H1 (cell line): ENCODE measurements at regions not wholly inside any gene's neighbourhood (a gene's known extent, or its start where the extent isn't known, plus 50 kb on each side); places are given as distances from the start of the nearest gene placed in this dataset.

Source experiments
- CTCF ChIA-PET: fragments of 300-600 bp; sonication (Branson Sonifier 250); formaldehyde crosslinking; loops from one replicate; lab custom pipeline; 2021; ENCODE audit not compliant: partially characterized antibody; lab: Charles Lee
- POLR2A ChIA-PET: fragments of 300-600 bp; sonication (Branson Sonifier 250); formaldehyde crosslinking; loops from one replicate; lab custom pipeline; 2021; ENCODE audit warnings: inconsistent platforms; ENCODE audit not compliant: partially characterized antibody; lab: Charles Lee
- DNase-seq, 2 experiments: peaks; one replicate each; pipeline versions ENCODE4 v3.0.0 to v3.0.0-alpha.2; 2010 to 2022; ENCODE audit warnings: low spot score in 2 of 2, low read depth in 1 of 2, mixed read lengths in 1 of 2
- FAIRE-seq: peaks from 2 replicates; lab custom pipeline; 2011; peaks lifted over from hg19 to GRCh38; lab: Jason Lieb, UNC
- H2AFZ ChIP-seq: 2 replicates; pipeline ENCODE4 v1.8.1; 2012; ENCODE audit warnings: low read length, inconsistent platforms
- H2AK5ac ChIP-seq: 2 replicates; pipeline ENCODE4 v1.6.1; 2013; ENCODE audit warnings: low read depth, low read length
- H2BK120ac ChIP-seq: replicated peaks from 2 replicates; pipeline ENCODE3; 2013; ENCODE audit warnings: low read depth, low read length, inconsistent platforms
- H2BK12ac ChIP-seq: 2 replicates; pipeline ENCODE4 v1.6.1; 2013; ENCODE audit warnings: low read depth, low read length
- H2BK15ac ChIP-seq: 2 replicates; pipeline ENCODE4 v1.6.1; 2013; ENCODE audit warnings: low read length
- H2BK20ac ChIP-seq: 2 replicates; pipeline ENCODE4 v1.6.1; 2013; ENCODE audit warnings: low read length
- H2BK5ac ChIP-seq: 2 replicates; pipeline ENCODE4 v1.6.1; 2013; ENCODE audit warnings: low read depth, low read length
- H3K14ac ChIP-seq: 2 replicates; pipeline ENCODE4 v1.6.1; 2013; ENCODE audit warnings: inconsistent platforms; ENCODE audit not compliant: insufficient read length
- H3K18ac ChIP-seq: 2 replicates; pipeline ENCODE4 v1.6.1; 2013; ENCODE audit warnings: low read length; ENCODE audit errors: extremely low read depth
- H3K23ac ChIP-seq: 2 replicates; pipeline ENCODE4 v1.6.1; 2013; ENCODE audit warnings: inconsistent platforms; ENCODE audit not compliant: insufficient read length
- H3K23me2 ChIP-seq: 2 replicates; pipeline ENCODE4 v1.6.1; 2013; ENCODE audit warnings: low read depth, low read length
- H3K27ac ChIP-seq: 2 replicates; pipeline ENCODE4 v1.6.1; 2011; ENCODE audit warnings: low read depth, low read length, inconsistent platforms
- H3K27me3 ChIP-seq, 4 experiments: replicated peaks in 1 of 4; 1 replicate in 1 of 4; 2 replicates in 3 of 4; pipeline versions ENCODE4 v1.6.1 to v1.8.1; 2011 to 2013; ENCODE audit warnings: low read length in 3 of 4, mild to moderate bottlenecking in 3 of 4, inconsistent platforms in 2 of 4, mixed read lengths in 2 of 4, moderate library complexity in 1 of 4; ENCODE audit not compliant: control insufficient read depth in 3 of 4, insufficient read depth in 3 of 4; ENCODE audit errors: extremely low read depth in 1 of 4
- H3K36me3 ChIP-seq, 4 experiments: 2 replicates each; pipeline versions ENCODE4 v1.6.1 to v1.8.1; 2011 to 2013; ENCODE audit warnings: mild to moderate bottlenecking in 4 of 4, low read length in 3 of 4, moderate library complexity in 2 of 4, control low read depth in 1 of 4, inconsistent platforms in 1 of 4; ENCODE audit not compliant: insufficient read depth in 4 of 4, control insufficient read depth in 2 of 4
- H3K4ac ChIP-seq: replicated peaks from 2 replicates; pipeline ENCODE3; 2013; ENCODE audit warnings: low read length, low read depth, mixed read lengths, inconsistent platforms; ENCODE audit not compliant: insufficient read length
- H3K4me1 ChIP-seq, 4 experiments: replicated peaks in 1 of 4; 1 replicate in 1 of 4; 2 replicates in 3 of 4; pipeline versions ENCODE4 v1.6.1 to v1.8.1; 2011 to 2013; ENCODE audit warnings: low read length in 3 of 4, inconsistent platforms in 2 of 4, mixed read lengths in 1 of 4; ENCODE audit not compliant: insufficient read depth in 4 of 4, control insufficient read depth in 3 of 4
- H3K4me2 ChIP-seq, 2 experiments: 2 replicates each; pipeline versions ENCODE4 v1.6.1 to v1.8.1; 2011 to 2013; ENCODE audit warnings: low read depth in 2 of 2, low read length in 2 of 2, control low read depth in 1 of 2, inconsistent platforms in 1 of 2, mild to moderate bottlenecking in 1 of 2; ENCODE audit not compliant: insufficient read depth in 1 of 2
- H3K4me3 ChIP-seq, 4 experiments: fragments of 200-600, 300-600 bp in 1 of 4; sonication (generic), shearing (Covaris generic), sonication (Bioruptor Twin) in 1 of 4; 2 replicates each; pipeline versions ENCODE4 v1.5.1 to v1.8.1; 2011 to 2016; ENCODE audit warnings: low read length in 4 of 4, low read depth in 3 of 4, control low read depth in 2 of 4, inconsistent platforms in 2 of 4, mild to moderate bottlenecking in 2 of 4, mixed read lengths in 1 of 4, moderate library complexity in 1 of 4; ENCODE audit not compliant: insufficient read depth in 2 of 4; ENCODE audit errors: extremely low read depth in 1 of 4
- H3K56ac ChIP-seq: replicated peaks from 2 replicates; pipeline ENCODE3; 2013; ENCODE audit warnings: low read depth, mild to moderate bottlenecking, mixed read lengths, low read length, inconsistent platforms; ENCODE audit not compliant: insufficient read length
- H3K79me1 ChIP-seq: 2 replicates; pipeline ENCODE4 v1.6.1; 2013; ENCODE audit warnings: low read depth, low read length, control low read depth
- H3K79me2 ChIP-seq, 2 experiments: 2 replicates each; pipeline versions ENCODE4 v1.6.1 to v1.8.1; 2012 to 2013; ENCODE audit warnings: low read length in 2 of 2, mild to moderate bottlenecking in 2 of 2, inconsistent platforms in 1 of 2; ENCODE audit not compliant: insufficient read depth in 2 of 2, control insufficient read depth in 1 of 2
- H3K9ac ChIP-seq, 4 experiments: replicated peaks in 1 of 4; 1 replicate in 1 of 4; 2 replicates in 3 of 4; pipeline versions ENCODE4 v1.6.1 to v1.8.1; 2011 to 2013; ENCODE audit warnings: low read depth in 3 of 4, low read length in 3 of 4, control low read depth in 2 of 4, mild to moderate bottlenecking in 2 of 4, moderate library complexity in 2 of 4, inconsistent platforms in 1 of 4; ENCODE audit errors: extremely low read depth in 1 of 4
- H3K9me3 ChIP-seq, 2 experiments: 2 replicates each; pipeline versions ENCODE4 v1.6.1 to v1.8.1; 2012 to 2013; ENCODE audit warnings: mild to moderate bottlenecking in 2 of 2, moderate library complexity in 2 of 2, control low read depth in 1 of 2, inconsistent platforms in 1 of 2, low read depth in 1 of 2, low read length in 1 of 2, mixed read lengths in 1 of 2; ENCODE audit not compliant: insufficient read depth in 2 of 2
- H4K20me1 ChIP-seq, 2 experiments: replicated peaks in 1 of 2; 2 replicates each; pipeline versions ENCODE3 to v1.8.1; 2011 to 2013; ENCODE audit warnings: inconsistent platforms in 2 of 2, low read length in 2 of 2, mild to moderate bottlenecking in 1 of 2; ENCODE audit not compliant: insufficient read depth in 2 of 2, control insufficient read depth in 1 of 2
- H4K5ac ChIP-seq: 2 replicates; pipeline ENCODE4 v1.6.1; 2013; ENCODE audit warnings: low read length, low read depth, mixed read lengths, inconsistent platforms; ENCODE audit not compliant: insufficient read length
- H4K8ac ChIP-seq: 2 replicates; pipeline ENCODE4 v1.8.0; 2013; ENCODE audit warnings: mild to moderate bottlenecking, moderate library complexity, low read length, inconsistent platforms; ENCODE audit not compliant: insufficient read depth; ENCODE audit errors: extremely low read depth
- H4K91ac ChIP-seq: replicated peaks from 2 replicates; pipeline ENCODE3; 2013; ENCODE audit warnings: low read length, mixed read lengths, inconsistent platforms; ENCODE audit not compliant: insufficient read length
- ASH2L ChIP-seq: fragments of 200-600, 300-600 bp; sonication (generic); IDR thresholded peaks from one replicate; pipeline ENCODE4 v1.7.1; 2017; ENCODE audit warnings: low read length
- JUN ChIP-seq: IDR thresholded peaks from 2 replicates; pipeline ENCODE4 v1.6.1; 2011; ENCODE audit warnings: low read depth, mild to moderate bottlenecking, improper control_type of control experiment, low read length
- POLR2A ChIP-seq, 2 experiments: IDR thresholded peaks; 1 replicate in 1 of 2; 2 replicates in 1 of 2; pipeline ENCODE4 v1.6.1; 2011; ENCODE audit warnings: low read depth in 2 of 2, low read length in 2 of 2, mild to moderate bottlenecking in 2 of 2; ENCODE audit errors: control extremely low read depth in 1 of 2
- SUZ12 ChIP-seq: fragments of 200-600 bp; sonication (generic); IDR thresholded peaks from 2 replicates; pipeline ENCODE4 v1.6.1; 2012; ENCODE audit warnings: mild to moderate bottlenecking, inconsistent platforms, low read length, moderate library complexity, mixed read lengths
- ZNF274 ChIP-seq: IDR thresholded peaks from 2 replicates; pipeline ENCODE4 v1.7.0; 2012; ENCODE audit warnings: low read length, borderline replicate concordance; ENCODE audit errors: extremely low read depth
- WGBS, 2 experiments: shearing (Covaris generic) in 1 of 2; methylation state at CpG; one replicate each; pipeline versions ENCODE4 v1.1.6 to v1.1.7; 2013 to 2015; ENCODE audit warnings: low lambda C conversion rate in 2 of 2, mixed read lengths in 2 of 2, inconsistent platforms in 1 of 2, low coverage in 1 of 2, missing lambda C conversion rate in 1 of 2; ENCODE audit not compliant: insufficient replicate concordance in 2 of 2, insufficient coverage in 1 of 2, insufficient read length in 1 of 2; ENCODE audit errors: extremely low coverage in 1 of 2, missing lambda C conversion rate in 1 of 2; 5-methylcytosine and 5-hydroxymethylcytosine counted together
- TF ChIP-seq, protein P1 (sequence below): IDR thresholded peaks from 2 replicates; pipeline ENCODE4 v1.6.1; 2011; ENCODE audit warnings: low read depth, mild to moderate bottlenecking, low read length; ENCODE audit not compliant: insufficient read depth

DNA sequence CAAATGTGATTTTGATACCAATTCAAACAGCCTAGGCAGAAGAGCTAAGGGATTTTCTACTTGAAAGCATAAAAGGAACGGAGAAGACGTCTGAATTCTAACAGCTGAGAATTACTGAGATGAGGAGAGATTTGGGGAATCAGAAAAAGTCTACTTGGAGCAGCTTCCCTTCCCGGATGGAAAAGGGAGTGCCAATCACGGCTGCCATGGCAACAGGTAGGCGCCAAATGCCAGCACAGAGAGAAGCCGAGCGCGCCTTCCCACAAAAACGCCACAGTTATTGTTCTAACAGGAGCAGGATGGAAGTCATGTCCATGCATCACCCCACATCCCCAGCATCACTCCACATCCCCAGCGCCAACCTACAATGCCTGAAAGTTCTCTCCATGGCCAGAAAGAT is 63.5 kb upstream of the PRR20G start:
- FAIRE-seq: no peak

More for the DNA sequence above, 63.5 kb upstream of the PRR20G start:
- Histone ChIP-seq H4K91ac (no peak overlapping the region), H2AFZ (no peak overlapping the region), H3K79me1 (no peaks in the 10 kb centered on the region), H3K36me3 (no peaks in the 10 kb centered on the region), H3K4me1 (peaks cover 0 to 5% (median 0%) of the 10 kb centered on the region in 4 experiments; a peak in 2 of 7 replicates), H4K8ac (no peak overlapping the region), H2BK12ac (no peak overlapping the region), H2BK15ac (no peak overlapping the region), H2BK20ac (no peak overlapping the region), H3K18ac (no peak overlapping the region), H3K27me3 (no peaks in the 10 kb centered on the region; a peak in 1 of 7 replicates), H3K23ac (no peak overlapping the region), H4K5ac (no peak overlapping the region), H3K56ac (no peak overlapping the region), H4K20me1 (no peaks in the 10 kb centered on the region), H3K79me2 (no peaks in the 10 kb centered on the region), H3K9me3 (peaks cover 10% of the 10 kb centered on the region in 2 experiments), H3K14ac (no peak overlapping the region), H3K4me2 (no peak overlapping the region), H3K23me2 (peaks cover 2% of the 10 kb centered on the region; the same call in 1 of the 2 replicates), H3K4ac (no peak overlapping the region), H3K9ac (no peak overlapping the region), H2BK120ac (no peak overlapping the region), H2AK5ac (no peak overlapping the region), H3K4me3 (no peak overlapping the region), H3K27ac (no peak overlapping the region), H2BK5ac (no peak overlapping the region)
- TF ChIP-seq POLR2A (IDR thresholded peaks at IDR 0.05; ENCODE audit: control extremely low read depth in 1 of 2, low read depth in 2 of 2, low read length in 2 of 2): no peak
- TF ChIP-seq JUN: no peak
- no peak for TF ChIP-seq ASH2L
- no peak for TF ChIP-seq ZNF274
- no peak for TF ChIP-seq SUZ12
- TF ChIP-seq, protein P1, sequence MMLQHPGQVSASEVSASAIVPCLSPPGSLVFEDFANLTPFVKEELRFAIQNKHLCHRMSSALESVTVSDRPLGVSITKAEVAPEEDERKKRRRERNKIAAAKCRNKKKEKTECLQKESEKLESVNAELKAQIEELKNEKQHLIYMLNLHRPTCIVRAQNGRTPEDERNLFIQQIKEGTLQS: no peak
- POLR2A ChIA-PET: no interaction called here
- CTCF ChIA-PET: interaction anchor here (0.6 to 2.3 kb wide), 6 partner anchors 9 to 199 kb away, joined by 3 to 11 read pairs (median 3); no protein-coding TSS in a partner anchor
- DNase-seq: peak in 1 of 2 experiments; percentile 27
- 90% methylated on average over 10 of the region's 10 CpGs; no CpG with 5 or more reads in 1 of the 2 experiments for WGBS, 2 experiments
